Activated CD4-positive, alpha-beta T cell treated with anti-CD3 and anti-CD28 coated beads, Interleukin-2, amount 50 U/mL, for 16 hours (primary cell): ENCODE measurements at regions not wholly inside any gene's neighbourhood (a gene's known extent, or its start where the extent isn't known, plus 50 kb on each side); places are given as distances from the start of the nearest gene placed in this dataset.

Source experiments
- DNase-seq: peaks from one replicate; pipeline ENCODE4 v3.0.0-alpha.2; 2020

DNA sequence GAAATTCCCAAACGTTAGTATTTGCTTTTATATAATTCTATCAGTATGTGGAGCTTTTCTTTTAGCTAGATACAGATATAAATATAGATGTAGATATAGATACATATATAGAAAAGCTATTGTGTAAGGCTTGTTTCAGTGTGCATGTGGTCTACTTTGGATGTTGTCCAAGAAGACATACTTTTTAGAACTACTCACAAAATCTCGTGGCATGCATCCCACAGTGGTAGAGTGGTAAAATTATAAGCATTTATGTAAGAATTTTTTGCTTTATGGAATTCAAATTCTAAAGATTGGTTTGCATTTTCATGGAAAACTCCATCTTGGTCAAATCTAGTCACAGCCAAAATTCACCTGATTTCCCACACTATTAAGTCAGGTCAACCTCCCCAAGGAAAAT, 880.4 kb downstream of the EFNB2 start:
- DNase-seq = no peak

DNA sequence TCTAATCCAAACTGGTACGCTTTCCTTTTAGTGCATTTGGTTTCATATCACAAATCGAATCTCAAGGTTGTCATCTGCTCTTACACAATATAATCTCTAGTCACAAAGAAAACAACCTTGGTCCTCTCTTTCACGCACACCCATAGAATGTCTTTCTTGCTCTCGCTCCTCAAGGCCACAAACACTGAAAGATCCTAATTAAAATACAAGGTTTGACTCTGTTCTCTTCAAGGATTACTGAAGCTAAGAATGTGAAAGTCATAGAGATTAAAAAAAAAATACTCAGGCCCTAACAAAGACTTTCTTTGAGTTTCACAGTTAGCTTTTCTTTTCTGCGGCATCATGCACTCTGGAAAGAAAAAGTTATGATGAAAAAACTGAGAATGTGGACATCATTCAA, 891.5 kb downstream of the EFNB2 start:
- no peak for DNase-seq

GRCh38 chr13:105642511-105642958, 892.9 kb downstream of the EFNB2 start:
- DNase-seq = no peak

DNA sequence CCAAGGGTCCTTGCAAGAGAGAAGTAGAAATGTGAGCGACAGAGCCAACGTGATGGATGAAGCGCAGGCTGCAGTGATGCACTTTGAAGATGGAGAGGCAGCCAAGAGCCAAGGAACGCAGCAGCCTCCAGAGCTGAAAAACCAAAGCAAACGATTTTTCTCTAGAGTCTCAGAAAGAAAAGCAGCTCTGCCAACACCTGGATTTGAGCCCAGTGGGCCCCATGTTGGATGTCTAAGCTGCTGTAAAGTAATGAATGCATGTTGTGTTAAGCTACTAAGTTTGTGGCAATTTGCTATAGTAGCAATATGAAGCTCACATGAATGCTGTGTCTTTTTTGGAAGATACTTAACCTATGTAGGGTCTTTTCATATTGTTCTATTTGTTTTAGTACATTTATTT, 894.3 kb downstream of the EFNB2 start:
- no peak for DNase-seq

GRCh38 chr13:105638426-105638825, 897.0 kb downstream of the EFNB2 start:
- DNase-seq = no peak

GRCh38 chr13:105634059-105634458, 901.4 kb downstream of the EFNB2 start:
- no peak for DNase-seq

DNA sequence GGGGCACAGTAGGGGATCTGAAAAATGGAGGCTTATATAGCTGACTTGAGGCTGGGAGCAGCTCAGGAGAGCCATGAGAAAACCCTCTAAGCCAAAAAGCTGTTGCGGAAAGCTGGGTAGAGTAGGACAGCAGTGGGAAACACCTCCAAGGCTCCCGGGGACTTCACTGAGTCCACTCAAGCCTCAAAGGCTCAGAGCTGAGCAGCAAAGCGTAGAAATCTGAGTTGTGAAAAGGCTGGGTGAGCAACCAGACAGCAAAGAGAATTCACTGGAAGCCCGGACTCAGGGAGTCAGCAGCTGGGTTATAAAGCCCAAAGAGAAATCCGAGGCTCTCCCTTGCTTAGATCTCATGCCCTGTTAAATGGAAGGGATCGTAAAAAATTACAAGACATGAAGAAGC, 905.0 kb downstream of the EFNB2 start:
- no peak for DNase-seq

- DNase-seq = no peak
These were observed 908.2 kb downstream of the EFNB2 start for GRCh38 chr13:105627270-105627669.

DNA sequence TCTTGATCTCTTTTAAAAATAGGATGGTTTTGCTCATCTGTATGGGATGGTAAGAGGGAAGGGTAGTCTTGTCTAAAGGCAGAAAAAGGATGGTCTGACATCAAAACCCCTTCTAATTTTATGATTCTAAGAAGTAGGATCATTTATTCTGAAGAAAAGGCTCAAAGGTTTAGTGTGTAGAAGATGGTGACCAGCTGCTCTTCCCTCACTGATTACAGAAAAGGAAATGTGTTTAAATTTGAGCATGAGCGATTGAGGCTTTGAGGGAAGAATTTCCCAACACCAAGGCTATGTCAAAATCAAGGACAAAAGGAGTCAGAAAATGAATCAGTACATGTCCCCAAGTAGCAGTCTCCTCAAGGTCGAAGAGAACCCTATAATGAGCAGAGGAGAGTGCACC, 909.8 kb downstream of the EFNB2 start:
- DNase-seq = no peak

DNA sequence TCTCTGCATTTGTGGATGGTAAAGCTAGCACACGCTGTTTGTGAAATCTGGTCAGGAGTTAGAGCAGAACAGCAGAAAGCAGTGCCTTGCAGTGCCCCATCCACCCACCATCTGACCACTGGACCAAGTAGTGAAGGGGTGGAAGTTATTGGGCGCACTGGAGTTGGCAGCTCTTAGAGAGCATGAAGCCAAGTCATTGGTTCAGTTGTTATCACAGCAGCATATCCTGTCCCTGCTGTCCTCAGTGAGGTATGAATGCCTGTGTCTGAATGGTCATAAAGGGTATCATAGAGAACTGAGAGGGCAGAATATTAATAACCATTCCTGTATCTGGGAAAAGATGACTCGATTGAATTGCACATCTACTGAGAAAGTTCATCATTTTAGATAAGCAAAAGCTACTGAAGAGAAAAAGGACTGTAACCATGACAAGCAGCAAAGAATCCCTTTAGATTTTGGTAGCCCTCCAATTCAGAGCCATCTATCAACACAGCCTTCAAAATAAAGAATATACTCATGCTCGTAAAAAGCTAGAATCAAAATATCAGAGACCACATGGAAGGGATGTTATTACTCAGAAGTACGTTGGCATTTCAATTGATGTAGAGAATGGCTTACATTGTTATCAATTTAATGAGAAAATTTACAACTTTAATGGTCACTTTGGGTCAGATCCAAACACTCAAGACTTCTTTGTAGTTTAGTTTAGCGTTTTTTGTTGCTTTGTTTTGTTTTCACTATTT, 919.0 kb downstream of the EFNB2 start:
- DNase-seq = no peak

GRCh38 chr13:105612541-105612940, 922.9 kb downstream of the EFNB2 start:
- no peak for DNase-seq

DNA sequence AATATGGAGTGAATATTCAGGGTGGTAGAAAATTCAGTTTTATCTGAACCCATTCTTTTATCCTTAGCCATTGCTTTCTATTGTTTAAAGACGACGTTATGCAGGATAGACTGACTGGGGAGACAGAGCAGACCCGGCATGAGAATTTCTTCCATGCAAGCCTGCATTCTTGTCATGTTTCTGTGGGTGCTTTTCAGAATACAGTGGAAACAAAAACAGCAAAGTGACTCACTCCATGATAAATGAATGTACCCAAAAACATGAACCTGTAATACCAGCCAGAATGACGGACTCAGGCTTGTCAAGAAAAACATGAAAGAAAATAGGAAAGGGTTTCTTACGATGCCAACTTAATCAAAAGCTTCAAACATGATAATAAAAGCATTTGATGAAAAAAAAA, 924.0 kb downstream of the EFNB2 start:
- no peak for DNase-seq

DNA sequence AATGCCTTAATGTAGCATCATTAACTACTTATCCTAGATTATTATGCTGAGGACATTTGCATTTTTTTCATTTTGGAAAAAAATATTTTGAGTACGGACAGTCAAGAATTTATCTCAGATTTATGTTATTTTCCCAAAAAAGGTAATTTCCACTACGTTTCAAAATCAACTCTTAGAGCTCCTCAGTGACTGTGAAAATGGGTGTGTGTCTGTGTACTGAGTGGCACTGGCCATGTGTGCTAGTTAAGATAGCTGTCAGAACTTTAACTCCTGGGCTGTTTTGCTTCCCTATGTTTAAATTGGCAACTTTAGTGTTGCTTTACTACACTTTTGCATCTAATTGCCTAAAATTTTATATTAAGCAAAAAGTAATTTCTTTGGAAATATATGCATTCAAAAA, 927.4 kb downstream of the EFNB2 start:
- DNase-seq = no peak

- no peak for DNase-seq
These were observed 928.0 kb downstream of the EFNB2 start for GRCh38 chr13:105607426-105607825.

DNA sequence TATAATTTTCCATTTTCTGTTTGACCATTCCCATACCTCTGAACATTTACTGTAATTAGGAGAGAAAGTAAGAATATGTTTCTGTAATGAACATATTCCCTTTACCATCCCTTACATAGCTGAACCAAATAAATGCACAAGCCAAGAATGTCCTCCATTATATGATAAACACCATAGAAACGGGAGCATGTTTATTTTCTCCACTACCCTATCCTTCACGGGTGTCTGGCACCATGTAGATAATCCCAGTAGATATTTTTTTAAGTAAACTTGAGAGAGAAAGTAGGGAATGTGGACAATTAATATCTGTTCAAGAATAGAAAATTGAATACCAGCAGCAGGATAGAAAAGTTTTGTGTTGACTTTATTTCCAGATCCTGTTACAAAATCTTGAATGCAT, 928.4 kb downstream of the EFNB2 start:
- no peak for DNase-seq

DNA sequence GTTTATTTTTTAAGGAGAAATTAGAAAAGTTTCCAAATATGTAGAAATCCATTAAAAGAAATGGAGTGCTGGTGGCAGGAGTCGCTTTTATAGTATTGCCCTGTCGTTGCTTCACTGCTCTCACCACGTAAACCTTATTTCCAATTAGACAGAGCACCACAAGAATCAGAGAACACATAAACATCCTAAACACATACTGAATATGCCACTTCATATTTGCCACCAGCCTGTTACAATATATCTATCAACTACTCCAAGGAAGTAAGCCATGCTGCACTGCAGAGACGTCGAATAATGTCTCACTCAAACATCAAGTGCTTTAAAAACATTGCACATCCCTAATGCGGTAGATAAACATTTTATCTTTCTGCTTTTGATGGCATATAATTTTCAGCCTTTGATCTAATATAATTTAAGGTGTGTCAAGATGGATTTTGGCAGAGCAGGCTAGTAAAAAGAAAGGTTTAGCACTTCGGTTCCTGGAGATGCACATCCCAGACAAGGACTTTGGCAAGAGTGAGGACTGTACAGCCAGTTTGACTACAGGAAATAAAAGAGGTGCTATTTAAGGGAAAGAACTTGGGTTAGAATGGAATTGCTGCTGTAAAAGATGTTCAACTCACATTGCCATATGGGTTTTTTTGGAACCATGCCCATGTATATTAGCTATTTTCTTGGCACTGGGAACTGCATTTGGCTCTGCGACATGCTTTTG, 932.3 kb downstream of the EFNB2 start:
- DNase-seq = no peak

- DNase-seq = no peak
These were observed 935.9 kb downstream of the EFNB2 start for GRCh38 chr13:105599477-105600037.

DNA sequence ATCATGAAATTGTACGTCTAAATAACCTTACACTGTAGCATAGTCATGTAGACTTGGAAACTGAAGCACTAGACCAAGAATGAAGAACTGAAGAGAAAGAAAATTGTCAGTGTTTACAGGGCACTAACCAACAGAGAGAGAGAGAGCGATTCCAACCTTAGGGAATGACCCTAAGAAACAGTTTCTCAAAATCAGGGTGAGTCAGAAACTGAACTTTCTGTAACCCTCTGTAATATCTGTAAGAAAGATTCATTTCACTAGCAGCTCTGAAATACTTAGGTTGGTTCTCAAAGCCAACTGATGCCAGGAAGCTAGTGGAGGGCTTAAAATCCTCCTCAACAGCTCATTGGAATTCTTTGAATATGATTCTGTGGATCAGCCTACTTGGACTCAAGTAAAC, 936.9 kb downstream of the EFNB2 start:
- DNase-seq = no peak

DNA sequence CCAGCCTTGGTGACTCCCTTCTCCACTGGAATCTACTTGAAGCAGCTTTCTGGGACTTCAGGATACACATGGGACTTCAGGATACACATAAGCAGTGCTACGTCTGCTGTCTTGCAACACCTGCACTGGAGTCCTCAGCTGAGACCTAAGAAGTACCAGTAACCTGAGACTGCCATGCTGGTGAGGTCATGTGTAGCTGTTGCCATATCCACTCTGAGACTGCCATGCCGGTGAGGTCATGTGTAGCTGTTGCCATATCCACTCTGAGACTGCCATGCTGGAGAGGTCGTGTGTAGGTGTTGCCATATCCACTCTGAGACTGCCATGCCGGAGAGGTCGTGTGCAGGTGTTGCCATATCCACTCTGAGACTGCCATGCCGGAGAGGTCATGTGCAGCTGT, 937.9 kb downstream of the EFNB2 start:
- DNase-seq = no peak

DNA sequence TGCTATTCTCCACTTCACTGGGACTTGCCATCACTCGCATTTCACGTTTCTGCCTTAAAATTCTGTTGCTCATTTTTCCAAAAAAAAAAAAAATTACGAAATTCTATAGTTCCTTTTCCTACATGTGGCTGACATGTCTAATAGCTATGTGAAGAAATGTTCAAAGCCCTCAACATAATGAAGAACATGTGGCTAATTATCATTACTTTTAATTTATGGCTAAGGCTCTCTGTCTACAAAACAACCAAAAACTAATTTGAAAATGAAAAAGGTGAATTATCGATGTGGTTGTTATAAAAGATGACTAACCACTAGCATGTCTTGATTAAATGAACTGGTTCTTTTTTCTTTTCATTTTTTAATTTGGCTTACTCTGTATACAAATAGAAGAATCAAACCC, 940.0 kb downstream of the EFNB2 start:
- no peak for DNase-seq

DNA sequence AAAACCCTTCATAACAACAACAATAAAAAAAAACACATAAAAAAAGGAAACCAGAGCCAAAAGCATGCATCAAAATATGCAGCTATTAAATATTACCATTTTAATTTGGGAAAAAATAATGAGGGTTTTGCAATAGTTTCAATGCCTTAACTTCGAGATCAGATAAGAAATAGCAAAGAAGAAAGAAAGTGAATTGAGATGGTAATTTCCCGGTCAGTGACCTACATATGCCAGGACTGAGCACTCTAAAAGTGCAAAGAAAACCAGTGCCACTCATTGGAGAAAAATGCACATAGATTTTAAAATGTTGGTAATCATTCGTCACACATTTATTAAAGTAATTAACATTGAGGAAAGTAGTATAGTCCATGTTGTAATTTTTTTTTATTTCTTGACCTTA, 944.2 kb downstream of the EFNB2 start:
- no peak for DNase-seq

DNA sequence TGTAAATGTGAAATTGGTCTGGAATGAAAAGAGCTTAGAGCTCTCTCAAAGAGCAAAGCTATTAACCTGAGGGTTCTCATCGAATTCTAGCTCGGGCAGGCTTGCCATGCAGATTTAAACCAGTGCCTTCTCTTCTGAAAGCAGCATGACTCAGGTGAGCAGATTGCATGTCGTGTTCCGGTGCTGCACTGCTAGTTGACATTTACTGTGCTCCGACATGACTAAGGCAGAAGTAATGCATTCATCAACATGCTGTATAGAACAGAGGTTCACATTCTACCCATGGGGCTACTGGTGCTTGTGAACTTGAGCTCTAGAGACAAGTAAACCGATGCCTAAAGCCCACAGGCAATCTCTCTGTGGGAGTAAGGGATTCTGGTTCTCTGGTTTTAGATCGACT, 947.7 kb downstream of the EFNB2 start:
- DNase-seq = no peak

DNA sequence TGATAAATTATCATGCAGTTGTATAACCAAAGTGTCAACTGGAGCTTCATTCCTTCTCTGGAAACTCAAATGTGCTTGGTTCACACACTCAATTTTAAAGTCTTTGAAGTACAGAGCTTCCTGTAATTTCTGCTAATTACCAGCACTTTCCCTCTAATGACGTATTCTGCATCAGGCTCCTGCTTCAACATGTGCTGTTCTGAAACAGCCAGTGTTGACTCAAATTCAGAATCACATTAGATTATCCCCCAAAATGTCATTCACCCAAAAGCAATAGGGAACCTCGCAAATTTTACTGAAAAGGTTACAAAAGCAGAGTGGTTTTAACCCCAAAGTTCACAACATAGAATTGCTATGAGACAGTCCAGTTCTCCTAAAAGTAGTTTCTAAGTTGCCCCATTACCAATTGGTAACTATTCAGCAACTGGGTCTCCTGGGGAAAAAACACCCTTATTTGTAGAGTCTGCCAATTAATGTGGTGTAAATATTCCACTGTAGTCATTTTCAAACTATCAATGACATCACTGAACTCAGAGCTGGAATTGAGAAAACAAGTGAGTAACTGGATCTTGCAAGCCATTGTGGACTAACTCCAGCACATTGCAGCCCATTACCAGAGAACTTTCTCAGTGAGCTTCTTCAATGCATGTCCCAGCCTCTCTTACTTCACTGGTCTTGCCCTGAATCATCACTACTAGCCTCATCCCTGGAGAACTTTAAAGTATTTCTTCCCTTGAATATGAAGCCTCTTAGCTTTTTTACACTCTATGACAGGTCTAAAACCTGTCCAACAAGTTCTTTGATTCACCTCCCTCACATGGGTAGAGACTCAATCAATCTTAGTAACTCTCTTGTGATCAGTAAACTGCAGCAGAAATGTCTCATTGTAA, 955.4 kb downstream of the EFNB2 start:
- DNase-seq = no peak
